NCI-H2107 (cell line): ENCODE measurements at regions not wholly inside any gene's neighbourhood (a gene's known extent, or its start where the extent isn't known, plus 50 kb on each side); places are given as distances from the start of the nearest gene placed in this dataset.
"Not testable (repeated sequence)": the region's sequence is repeated elsewhere in the genome, so short reads cannot be mapped to it uniquely, and the experiment has no call there.

Experiments
- DNase-seq: peaks from one replicate; lab custom pipeline; 2025; lab: John Stamatoyannopoulos, UW

DNA sequence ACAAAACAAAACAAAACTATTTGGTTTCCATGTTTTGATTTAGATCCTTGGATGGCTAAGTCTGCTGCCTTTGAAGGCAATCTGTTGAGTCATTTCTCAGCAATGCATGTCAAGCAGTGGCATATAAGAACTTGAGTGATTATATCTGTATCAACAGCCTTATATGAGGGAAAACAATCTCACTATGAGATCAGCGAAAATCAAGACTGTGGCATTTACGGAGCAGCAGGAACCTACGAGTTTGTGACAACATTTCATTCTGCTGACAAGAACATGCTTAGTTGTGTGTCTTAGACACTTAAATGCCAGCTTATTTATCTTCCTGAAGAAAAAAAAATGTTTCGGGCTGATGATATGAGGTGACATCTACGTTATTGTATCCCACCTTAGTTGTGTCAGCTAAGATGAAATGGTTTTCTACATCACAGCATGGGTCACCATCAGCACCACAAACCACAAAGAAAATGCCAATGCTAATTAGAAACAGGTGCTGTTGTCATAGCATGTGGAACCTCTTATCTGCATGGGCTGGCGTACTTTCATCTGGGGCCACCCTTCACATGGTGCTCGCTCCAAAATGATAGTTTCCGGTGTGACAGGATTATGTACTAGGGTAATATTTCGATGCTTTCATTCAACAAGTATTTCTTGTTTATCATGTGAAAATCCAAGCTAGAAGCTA is 1085.5 kb downstream of the SORCS1 start:
- no peak for DNase-seq

DNA sequence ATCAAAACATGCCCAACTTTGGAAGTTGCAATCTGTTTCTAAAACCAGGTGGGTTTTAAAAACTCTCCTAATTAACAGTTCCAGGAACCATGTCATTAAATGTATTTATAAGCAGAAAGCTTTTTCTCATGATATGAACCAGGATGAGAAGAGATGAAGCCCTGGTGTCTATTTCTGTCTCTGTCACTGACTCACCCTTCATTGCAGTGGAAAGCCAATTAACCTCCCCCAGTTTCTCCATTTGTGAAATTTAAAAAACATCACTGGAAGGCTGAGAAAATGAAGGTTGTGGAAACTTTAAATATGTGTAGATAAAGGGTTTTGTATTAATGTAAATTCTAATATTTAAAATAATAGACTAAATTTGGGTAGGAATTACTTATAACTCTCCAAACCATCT is 1088.0 kb downstream of the SORCS1 start:
- DNase-seq, result no peak

DNA sequence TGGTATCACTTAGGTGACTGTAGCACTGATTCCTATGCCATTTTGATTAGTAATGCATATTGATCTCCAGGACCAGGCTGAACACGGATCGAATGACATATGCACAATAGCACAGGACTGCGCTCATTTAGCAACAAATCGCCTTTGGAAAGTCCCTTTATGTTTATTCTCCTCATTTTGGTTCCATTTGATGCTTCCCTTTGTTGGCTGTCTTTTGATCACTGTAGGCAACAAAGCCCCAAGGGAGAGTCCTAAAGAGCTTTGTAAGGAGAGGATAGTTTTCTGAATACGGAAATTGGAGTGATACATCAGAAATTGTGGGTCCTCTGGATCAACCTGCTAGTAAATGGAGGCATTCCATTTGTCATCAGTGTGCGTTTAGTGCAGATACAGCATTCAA is 1111.4 kb downstream of the SORCS1 start:
- no peak for DNase-seq

DNA sequence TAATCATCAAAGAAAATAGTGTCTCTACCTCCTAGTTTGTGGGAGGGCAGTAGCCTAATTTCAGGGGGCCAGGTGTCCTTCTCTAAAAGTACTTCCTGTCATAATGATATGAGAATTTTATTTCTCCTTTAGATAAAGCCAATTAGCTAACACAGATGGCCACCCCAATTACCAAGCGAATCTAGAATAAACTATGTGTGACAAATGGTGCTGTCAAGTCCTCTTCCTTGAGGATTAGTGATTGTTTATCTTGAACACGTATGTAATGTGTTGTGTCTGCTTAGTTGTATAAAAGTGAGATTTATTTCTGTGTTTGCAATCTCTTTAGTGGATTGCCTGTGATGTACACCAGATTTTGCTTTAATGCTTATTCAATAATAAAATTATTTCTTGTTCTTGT is 1120.0 kb downstream of the SORCS1 start:
- DNase-seq, result no peak

DNA sequence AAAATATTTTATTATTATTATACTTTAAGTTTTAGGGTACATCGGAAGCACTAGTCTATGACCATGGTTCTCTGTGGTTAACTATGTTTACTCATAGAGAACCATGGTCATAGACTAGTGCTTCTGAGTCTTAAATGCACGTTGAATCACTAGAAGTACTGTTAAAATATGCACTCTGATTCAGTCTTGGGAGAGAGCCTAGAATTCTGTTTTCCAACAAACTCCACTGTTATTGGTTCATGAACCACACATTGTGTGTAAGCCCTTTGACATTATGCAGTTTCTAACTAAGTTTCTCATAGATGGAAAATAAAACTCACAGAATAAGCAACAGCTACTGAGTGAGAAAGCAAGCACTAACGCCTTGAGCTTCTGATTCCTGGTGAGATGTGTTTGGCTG is 1120.6 kb downstream of the SORCS1 start:
- DNase-seq, result no peak

DNA sequence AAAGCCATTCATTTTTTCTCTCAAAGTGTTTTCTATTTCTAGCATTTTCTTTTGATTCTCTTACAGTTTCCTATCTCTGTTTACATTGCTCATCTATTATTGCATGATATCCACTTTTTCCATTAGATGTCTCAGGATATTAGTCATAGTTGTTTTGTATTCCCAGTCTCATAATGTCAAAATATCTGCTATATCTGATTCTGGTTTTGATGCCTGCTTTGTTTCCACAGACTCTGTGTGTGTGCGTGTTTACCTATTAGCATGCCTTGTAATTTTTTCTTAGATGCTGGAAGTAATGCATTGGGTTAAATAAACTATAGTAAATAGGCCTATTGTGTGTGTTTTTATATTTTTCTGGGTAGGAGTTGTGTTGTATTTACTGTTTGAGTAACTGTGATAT is 1126.3 kb downstream of the SORCS1 start:
- DNase-seq, result no peak

DNA sequence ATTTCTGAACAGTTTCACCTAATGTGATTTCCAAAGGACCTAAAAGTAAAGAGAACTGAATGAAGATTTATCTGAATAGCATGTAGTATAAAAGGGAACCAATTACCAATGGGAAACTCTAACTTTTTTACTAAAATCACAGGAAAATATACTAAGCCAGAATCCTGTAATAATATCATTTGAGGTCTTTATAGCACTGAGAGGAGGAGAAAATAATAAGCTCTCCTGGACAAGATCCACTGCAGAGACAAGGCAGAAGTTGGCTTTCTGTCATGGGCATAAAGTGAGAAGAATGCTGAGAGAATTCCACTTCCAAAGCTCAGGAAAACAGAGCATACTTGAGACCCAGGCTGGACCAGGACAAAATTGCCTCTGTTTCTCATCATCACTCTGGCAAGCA is 1131.4 kb downstream of the SORCS1 start:
- no peak for DNase-seq

DNA sequence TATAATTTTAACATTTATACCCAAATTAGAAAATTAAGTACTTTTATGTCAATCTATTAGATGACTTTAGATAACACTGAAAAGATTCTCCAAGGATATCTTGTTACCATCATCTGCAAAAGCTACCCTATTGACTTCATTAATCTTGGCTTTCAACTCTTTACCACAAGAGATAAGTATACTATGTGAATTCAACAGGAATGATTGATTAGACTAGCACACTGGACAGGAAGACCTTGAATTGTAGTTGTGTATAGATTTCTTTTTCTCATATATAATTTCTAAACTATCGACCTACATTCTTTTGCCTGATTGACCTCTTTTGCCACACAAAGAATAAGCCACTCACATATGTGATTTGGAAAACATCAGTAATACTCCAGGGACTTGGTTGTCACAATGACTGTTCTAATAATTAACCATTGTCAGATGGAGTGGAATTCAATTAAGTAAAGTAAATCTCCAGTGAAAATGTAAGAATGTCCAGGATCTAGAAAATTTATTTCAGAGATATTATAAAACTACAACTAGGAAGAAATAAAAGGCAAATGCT is 1132.0 kb downstream of the SORCS1 start:
- DNase-seq, result no peak

DNA sequence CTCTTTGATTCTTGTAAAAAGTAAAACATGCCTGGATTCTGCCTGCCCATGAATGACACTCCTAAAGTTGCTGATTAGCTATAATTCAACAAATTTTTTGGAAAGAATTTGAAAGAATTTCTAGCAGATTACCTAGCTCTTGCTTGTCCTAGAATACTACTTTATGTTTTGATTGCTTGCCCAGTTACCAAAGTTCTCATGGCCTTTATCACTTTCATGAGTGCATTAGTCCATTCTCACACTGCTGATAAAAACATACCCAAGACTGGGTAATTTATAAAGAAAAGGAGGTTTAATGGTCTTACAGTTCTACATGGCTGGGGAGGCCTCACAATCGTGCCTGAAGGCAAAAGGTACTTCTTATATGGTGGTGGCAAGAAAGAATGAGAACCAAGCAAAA is 1137.3 kb downstream of the SORCS1 start:
- DNase-seq, result no peak

DNA sequence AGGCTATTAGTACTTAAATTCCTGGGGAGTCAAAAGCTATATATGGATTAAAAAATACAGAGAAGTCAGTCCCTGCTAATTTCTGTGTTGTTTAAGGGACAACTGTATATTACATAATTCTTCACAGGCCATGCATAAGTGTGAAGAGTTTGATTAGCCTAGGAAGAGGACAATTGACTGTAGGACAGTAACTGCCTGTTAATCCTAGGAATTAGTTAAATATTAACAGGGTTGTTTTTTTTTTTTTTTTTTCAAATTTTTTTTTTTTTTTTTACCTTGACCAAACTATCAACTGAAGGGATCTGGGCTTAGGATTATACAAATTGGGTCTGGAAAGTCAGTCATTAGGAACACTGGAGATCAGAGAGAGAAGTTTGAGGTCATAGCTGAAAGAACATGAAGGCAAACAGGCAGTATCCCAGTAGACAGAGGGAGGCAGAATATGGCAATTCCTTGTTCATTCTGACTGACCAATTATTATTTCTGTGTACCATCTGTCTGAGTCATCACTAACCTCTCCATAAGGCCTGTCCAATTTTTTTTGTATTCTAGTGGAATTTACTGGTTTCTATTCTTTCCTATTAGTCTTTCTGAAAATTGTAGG is 1139.2 kb downstream of the SORCS1 start:
- DNase-seq, result no peak

DNA sequence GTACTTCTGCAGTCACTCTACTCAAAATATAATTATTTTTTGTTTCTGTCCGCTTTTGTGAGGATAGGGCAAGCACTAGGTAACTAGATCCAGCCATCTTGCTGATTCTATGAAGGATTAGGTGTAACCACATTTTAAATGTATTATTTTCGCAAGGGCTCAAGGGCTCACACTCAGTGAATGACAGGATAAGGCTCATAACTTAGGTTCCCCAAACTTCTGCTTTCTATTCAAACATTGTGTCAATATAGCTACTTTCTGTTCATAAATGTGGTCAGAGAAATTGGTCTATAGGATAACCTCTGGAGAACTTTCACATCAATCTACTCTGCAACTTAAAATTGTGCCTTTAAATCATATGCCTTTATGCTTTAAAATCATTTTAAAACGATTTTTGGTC is 1141.2 kb downstream of the SORCS1 start:
- no peak for DNase-seq

DNA sequence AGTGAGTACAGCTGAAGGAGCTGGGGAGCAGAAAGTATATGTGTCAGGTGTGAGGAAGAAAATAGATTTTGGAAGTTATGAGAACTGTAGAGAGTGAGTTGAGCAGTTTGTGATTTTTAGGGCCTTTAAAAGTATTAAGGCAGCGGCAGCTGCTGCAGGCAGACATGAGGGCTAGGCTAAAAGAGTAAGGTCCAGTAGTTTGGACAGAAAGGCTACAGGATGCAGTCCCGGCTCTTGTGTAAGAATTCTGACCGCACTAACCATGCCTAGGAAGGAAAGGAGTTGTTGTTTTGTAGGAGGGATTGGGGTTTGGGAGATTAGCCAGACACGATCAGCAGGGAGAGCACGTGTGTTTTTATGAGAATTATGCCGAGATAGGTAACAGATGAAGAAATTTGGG is 1144.9 kb downstream of the SORCS1 start:
- DNase-seq, result not testable (repeated sequence)

DNA sequence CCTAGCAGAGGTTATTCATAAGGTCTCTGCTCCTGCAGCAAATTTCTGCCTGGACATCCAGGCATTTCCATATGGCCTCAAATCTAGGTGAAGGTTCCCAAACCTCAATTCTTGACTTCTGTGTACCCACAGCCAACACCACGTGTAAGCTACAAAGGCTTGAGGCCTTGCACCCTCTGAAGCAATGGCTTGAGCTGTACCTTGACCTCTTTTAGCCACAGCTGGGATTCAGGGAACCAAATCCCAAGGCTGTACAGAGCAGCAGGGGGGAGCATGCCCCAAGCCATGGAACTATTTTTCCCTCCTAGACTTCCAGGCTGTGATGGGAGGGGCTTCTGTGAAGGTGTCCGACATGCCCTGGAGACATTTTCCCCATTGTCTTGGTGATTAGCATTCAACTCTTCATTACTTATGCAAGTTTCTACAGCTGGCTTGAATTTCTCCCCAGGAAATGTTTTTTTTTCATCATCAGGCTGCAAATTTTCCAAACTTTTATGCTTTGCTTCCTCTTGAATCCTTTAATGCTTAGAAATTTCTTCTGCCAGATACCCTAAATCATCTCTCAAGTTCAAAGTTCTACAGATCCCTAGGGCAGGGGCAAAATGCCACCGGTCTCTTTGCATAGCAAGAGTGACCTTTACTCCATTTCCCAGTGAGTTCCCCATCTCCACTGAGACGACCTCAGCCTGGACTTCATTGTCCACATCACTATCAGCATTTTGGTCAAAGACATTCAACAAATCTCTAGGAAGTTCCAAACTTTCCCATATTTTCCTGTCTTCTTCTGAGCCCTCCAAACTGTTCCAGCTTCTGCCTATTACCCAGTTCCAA is 1148.9 kb downstream of the SORCS1 start:
- not testable (repeated sequence) for DNase-seq

DNA sequence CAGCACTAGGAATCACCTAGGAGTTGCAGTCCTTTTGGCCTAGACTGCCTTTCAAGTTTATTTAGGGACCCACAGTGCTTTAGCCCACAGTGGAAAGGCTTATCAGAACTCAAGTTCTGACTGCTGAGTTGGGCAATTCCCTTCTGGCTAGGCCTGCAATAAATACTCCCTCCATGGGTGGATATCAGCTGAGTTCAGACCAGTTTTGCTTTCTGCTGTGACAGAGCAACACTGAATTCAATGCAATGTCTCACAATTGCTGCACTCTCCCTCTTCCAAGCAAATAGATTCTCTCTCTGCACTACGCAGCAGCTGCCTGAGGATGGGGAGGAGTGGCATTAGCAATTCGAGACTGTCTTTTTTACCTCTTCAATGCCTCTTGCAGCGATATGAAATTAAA is 1153.3 kb downstream of the SORCS1 start:
- DNase-seq, result no peak

DNA sequence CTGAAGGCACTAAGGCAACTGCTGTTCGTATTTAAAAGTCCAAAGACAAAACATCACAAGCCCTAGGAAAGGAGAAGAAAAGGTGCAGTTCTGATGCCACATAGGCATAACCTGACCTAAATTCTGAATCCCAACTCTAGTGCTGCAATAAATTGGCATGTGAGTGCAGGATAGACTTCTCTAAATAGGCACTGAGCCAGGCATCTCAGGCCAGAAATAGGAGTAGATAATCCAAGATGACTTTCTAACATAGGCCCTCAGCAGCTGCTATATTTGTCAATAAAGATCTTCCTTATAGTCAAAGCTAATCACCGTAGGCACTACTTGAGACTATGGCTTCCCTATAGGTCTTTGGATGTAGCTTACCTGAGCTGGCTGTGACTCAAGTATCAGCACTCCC is 1163.8 kb downstream of the SORCS1 start:
- DNase-seq, result no peak

DNA sequence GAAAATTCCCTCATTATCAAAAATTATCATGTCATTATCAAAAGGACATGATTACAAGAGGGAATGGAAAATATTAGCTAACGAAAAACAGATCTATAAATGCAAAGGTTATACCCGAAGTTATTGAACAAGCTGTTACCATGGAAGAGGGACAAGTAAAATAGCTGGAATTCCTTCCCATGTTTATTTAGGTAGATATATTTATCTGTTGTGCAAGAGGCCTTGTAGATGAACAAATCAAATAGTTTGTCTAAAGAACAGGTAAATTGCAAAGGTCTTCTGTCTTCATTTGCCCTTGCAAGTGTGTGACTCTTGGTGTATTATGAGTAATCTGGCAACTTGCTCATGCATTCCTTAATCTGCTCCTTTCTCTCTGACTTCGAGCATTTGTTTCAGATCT is 1170.9 kb downstream of the SORCS1 start:
- DNase-seq, result no peak

DNA sequence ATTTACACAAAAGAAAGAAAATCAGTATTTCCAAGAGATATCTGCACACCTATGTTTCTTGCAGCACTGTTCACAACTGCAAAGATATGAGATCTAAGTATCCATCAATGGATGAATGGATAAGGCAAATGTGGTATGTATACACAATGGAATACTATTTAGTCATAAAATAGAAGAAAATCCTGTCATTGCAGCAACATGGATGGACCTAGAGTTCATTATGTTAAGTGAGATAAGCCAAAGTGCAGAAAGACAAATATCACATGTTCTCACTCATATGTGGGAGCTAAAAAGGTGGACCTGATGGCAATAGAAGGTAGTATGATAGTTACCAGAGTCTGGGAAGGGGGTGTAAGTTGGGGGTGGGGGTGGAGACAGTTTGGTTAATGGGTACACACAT is 1171.6 kb downstream of the SORCS1 start:
- DNase-seq, result no peak

DNA sequence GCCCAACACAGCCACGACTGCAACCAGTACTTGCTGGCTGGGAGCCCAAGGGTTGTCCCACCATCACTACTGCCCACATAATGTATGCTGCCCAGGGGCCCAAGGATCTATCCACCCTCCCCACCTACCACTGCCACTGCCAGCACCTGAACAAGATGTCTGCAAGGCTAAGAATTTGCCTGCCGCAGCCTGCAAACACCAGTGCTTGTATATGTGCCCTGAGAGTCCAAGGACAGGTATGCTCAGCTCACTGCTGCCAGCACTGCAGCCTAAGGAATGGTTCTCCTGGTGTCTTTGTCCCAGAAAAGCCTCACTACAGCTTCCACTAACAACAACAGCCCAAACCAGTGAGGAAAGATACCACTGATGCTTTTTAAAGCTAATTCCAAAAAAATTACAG is 1174.0 kb downstream of the SORCS1 start:
- no peak for DNase-seq

DNA sequence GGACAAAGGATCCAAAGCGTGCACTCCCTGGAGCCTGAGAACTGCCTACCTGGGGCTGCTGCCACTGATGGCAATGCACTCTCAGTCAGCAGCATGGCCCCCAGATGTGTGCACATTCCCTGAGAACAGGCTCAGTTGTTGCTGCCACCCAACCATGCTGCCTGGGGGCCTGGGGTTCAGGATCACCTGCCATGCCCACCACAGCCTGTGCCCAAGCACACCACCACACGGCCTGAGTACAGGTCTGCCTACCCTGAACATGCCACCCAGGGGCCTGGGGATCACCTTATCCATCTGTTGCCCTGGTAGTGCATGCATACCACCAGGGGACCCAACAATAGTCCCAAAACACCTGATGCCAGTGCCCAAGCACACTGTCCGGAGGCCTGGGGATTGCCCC is 1174.5 kb downstream of the SORCS1 start:
- DNase-seq, result no peak

DNA sequence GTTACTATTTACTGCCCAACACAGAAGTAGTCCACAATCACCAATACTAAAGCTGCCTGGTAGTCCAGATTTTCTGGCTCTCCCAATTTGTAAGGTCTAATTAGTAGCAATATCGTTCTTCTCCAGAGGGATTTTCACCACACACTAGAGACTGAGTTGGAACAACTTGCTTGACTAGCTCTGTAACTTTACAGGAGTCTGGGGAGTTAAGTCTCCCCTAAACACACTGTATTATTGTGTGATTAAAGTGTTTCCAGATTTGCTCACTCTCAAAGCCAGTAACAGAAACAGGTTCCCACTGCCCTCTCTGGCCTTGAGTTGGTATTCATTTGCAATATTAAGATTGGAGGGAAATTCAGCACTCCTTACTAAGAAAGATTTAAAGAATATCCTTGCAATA is 1175.7 kb downstream of the SORCS1 start:
- no peak for DNase-seq

DNA sequence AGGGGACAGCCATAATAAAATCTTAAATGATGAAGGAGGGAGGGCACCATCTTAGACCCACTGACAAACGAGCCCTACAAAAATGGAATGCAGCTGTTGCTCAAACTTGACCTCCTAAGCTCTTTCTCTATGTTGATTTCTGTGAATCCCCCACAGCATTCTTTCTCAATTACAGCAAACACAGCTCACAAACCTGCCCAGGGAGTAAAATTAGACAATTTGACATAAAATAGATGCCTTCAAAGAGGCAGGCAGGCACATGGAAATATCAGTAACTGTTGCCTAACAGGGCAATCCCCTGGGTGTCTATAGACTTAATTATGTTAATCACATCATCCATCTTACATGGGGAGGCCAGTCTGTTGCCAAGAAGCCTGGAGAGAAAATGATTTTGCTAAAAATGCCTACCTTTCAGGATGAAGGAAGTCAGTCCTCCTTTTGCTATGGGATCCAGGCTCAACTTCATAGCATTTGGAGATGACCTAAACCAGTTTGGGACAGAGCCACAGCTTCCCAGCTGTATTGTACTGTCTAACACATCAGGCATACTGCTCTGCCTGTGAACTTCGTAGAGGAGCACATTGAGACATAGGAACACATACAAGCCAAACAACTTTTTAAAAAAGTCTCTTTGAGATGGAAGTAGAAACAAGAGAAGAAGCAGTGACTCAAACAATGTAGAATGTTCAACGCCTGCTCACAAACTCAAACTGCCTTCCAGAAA is 1177.4 kb downstream of the SORCS1 start:
- DNase-seq, result no peak

DNA sequence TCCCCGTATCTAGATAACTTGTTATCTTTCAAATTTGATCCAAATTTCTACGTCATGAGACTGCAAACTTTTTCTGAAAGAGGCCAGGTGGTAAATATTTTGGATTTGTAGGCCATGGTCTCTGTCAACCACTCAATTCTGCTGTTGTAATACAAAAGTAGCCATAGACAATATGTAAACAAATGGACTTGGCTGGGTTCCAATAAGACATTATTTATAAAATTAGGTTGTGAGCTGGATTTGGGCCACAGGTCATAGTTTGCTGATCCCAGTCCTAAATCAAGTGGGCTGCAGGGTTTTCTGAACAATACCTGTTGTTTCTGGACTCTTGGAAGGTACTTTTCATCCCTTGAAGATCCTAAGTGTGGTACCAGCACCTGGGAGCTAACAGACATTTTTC is 1178.0 kb downstream of the SORCS1 start:
- no peak for DNase-seq
